HAP-1 (cell line): ENCODE measurements at regions not wholly inside any gene's neighbourhood (a gene's known extent, or its start where the extent isn't known, plus 50 kb on each side); places are given as distances from the start of the nearest gene placed in this dataset.
"Not testable (repeated sequence)": the region's sequence is repeated elsewhere in the genome, so short reads cannot be mapped to it uniquely, and the experiment has no call there.

Experiments
- DNase-seq, 2 experiments: peaks; one replicate each; pipeline ENCODE4 v3.0.0-alpha.2; 2016 to 2020; ENCODE audit warnings: low spot score in 2 of 2
- H3K27me3 ChIP-seq: fragments of 250-450 bp; sonication (Bioruptor Pico); 2 replicates; pipeline ENCODE4 v1.5.1; 2020; ENCODE audit warnings: low read depth, mild to moderate bottlenecking, moderate library complexity
- H3K36me3 ChIP-seq: fragments of 250-450 bp; sonication (Bioruptor Pico); replicated peaks from 2 replicates; pipeline ENCODE4 v1.5.1; 2020; ENCODE audit warnings: mild to moderate bottlenecking
- H3K4me1 ChIP-seq: fragments of 250-450 bp; sonication (Bioruptor Pico); 2 replicates; pipeline ENCODE4 v1.5.1; 2020; ENCODE audit warnings: mild to moderate bottlenecking
- H3K4me3 ChIP-seq: fragments of 250-450 bp; sonication (Bioruptor Pico); 2 replicates; pipeline ENCODE4 v1.5.1; 2020; ENCODE audit warnings: mild to moderate bottlenecking, moderate library complexity
- H3K9me3 ChIP-seq: fragments of 250-450 bp; sonication (Bioruptor Pico); 2 replicates; pipeline ENCODE4 v1.5.1; 2020; ENCODE audit warnings: mild to moderate bottlenecking, moderate library complexity
- in situ Hi-C: fragments of 300-500 bp; cut with MboI; formaldehyde crosslinking; loops from 3 replicates; pipeline ENCODE4 v1.14.3; 2020; ENCODE audit warnings: low sequenced_read_pairs, inconsistent platforms, mixed read lengths

- in situ Hi-C loops: no loop called here
- Histone ChIP-seq H3K4me3 (no peak overlapping the region), H3K9me3 (no peaks in the 10 kb centered on the region), H3K27me3 (peaks cover 6% of the 10 kb centered on the region; the same call in 1 of the 2 replicates), H3K4me1 (peaks cover 20% of the 10 kb centered on the region), H3K36me3 (no peaks in the 10 kb centered on the region)
- no peak for DNase-seq
Measured at GRCh38 chr4:1568855-1569460, 115.2 kb downstream of the FAM53A start.

GRCh38 chr4:1567808-1568581 lies 116.1 kb downstream of the FAM53A start:
- in situ Hi-C loops: no loop called here

GRCh38 chr4:1567519-1567807 lies 116.7 kb downstream of the FAM53A start:
- in situ Hi-C loops: no loop called here
- H3K4me3 ChIP-seq: no peak overlapping the region
- H3K9me3 ChIP-seq: no peaks in the 10 kb centered on the region
- no peak for DNase-seq
- peaks cover 8% of the 10 kb centered on the region; the same call in 1 of the 2 replicates for H3K27me3 ChIP-seq
- H3K36me3 ChIP-seq: no peaks in the 10 kb centered on the region
- peaks cover 15% of the 10 kb centered on the region for H3K4me1 ChIP-seq

More at GRCh38 chr4:1567808-1568581, 116.1 kb downstream of the FAM53A start:
- peaks cover 20% of the 10 kb centered on the region for H3K4me1 ChIP-seq
- no peaks in the 10 kb centered on the region for H3K36me3 ChIP-seq
- no peak overlapping the region for H3K4me3 ChIP-seq
- H3K9me3 ChIP-seq: no peaks in the 10 kb centered on the region
- peak; percentile 65 to 71 for DNase-seq
- peaks cover 7% of the 10 kb centered on the region; the same call in 1 of the 2 replicates for H3K27me3 ChIP-seq

GRCh38 chr4:1566838-1567518 lies 117.1 kb downstream of the FAM53A start:
- H3K4me1 ChIP-seq: peaks cover 11% of the 10 kb centered on the region
- no peaks in the 10 kb centered on the region for H3K9me3 ChIP-seq
- no peak overlapping the region for H3K4me3 ChIP-seq
- in situ Hi-C loops: no loop called here
- DNase-seq: no peak
- H3K36me3 ChIP-seq: no peaks in the 10 kb centered on the region
- H3K27me3 ChIP-seq: peaks cover 8% of the 10 kb centered on the region; the same call in 1 of the 2 replicates

GRCh38 chr4:1566301-1566837 lies 117.7 kb downstream of the FAM53A start:
- in situ Hi-C loops, H3K4me1 ChIP-seq: not testable (repeated sequence)
- DNase-seq: peak in 1 of 2 experiments; percentile 73

GRCh38 chr4:1565598-1566295 lies 118.4 kb downstream of the FAM53A start:
- H3K4me3 ChIP-seq: no peak overlapping the region
- H3K9me3 ChIP-seq: no peaks in the 10 kb centered on the region
- DNase-seq: no peak
- H3K4me1 ChIP-seq: peaks cover 8% of the 10 kb centered on the region
- no peaks in the 10 kb centered on the region for H3K36me3 ChIP-seq
- H3K27me3 ChIP-seq: peaks cover 8% of the 10 kb centered on the region; the same call in 1 of the 2 replicates
- in situ Hi-C loops: no loop called here

More at GRCh38 chr4:1566301-1566837, 117.7 kb downstream of the FAM53A start:
- not testable (repeated sequence) for H3K36me3 ChIP-seq, H3K27me3 ChIP-seq, H3K4me3 ChIP-seq, H3K9me3 ChIP-seq

GRCh38 chr4:1564535-1565375 lies 119.4 kb downstream of the FAM53A start:
- Histone ChIP-seq H3K4me3 (no peak overlapping the region), H3K36me3 (no peaks in the 10 kb centered on the region), H3K9me3 (no peaks in the 10 kb centered on the region), H3K27me3 (peaks cover 10% of the 10 kb centered on the region), H3K4me1 (peaks cover 8% of the 10 kb centered on the region)
- DNase-seq: no peak
- in situ Hi-C loops: no loop called here

GRCh38 chr4:1563768-1564485 lies 120.2 kb downstream of the FAM53A start:
- no peak overlapping the region for H3K4me3 ChIP-seq
- DNase-seq: no peak
- H3K9me3 ChIP-seq: no peaks in the 10 kb centered on the region
- peaks cover 18% of the 10 kb centered on the region for H3K27me3 ChIP-seq
- H3K4me1 ChIP-seq: peaks cover 8% of the 10 kb centered on the region
- no peaks in the 10 kb centered on the region for H3K36me3 ChIP-seq
- in situ Hi-C loops: no loop called here

GRCh38 chr4:1563241-1563640 lies 120.9 kb downstream of the FAM53A start:
- Histone ChIP-seq H3K36me3 (no peaks in the 10 kb centered on the region), H3K9me3 (no peaks in the 10 kb centered on the region), H3K4me3 (no peak overlapping the region), H3K4me1 (peaks cover 8% of the 10 kb centered on the region), H3K27me3 (peaks cover 18% of the 10 kb centered on the region)
- DNase-seq: no peak
- in situ Hi-C loops: no loop called here

GRCh38 chr4:1562771-1563170 lies 121.3 kb downstream of the FAM53A start:
- H3K9me3 ChIP-seq: no peaks in the 10 kb centered on the region
- H3K27me3 ChIP-seq: peaks cover 22% of the 10 kb centered on the region
- H3K4me1 ChIP-seq: peaks cover 4% of the 10 kb centered on the region
- in situ Hi-C loops: no loop called here
- no peak overlapping the region for H3K4me3 ChIP-seq
- no peak for DNase-seq
- H3K36me3 ChIP-seq: no peaks in the 10 kb centered on the region

- H3K36me3 ChIP-seq: no peaks in the 10 kb centered on the region
- DNase-seq: no peak
- H3K4me3 ChIP-seq: no peak overlapping the region
- no peaks in the 10 kb centered on the region for H3K9me3 ChIP-seq
- no peaks in the 10 kb centered on the region; the same call in 1 of the 2 replicates for H3K4me1 ChIP-seq
- H3K27me3 ChIP-seq: peaks cover 24% of the 10 kb centered on the region
- in situ Hi-C loops: no loop called here
Measured at GRCh38 chr4:1562371-1562770, 121.7 kb downstream of the FAM53A start.

- Histone ChIP-seq H3K4me3 (no peak overlapping the region), H3K9me3 (no peaks in the 10 kb centered on the region), H3K27me3 (peaks cover 33% of the 10 kb centered on the region), H3K36me3 (no peaks in the 10 kb centered on the region), H3K4me1 (no peaks in the 10 kb centered on the region)
- in situ Hi-C loops: no loop called here
- no peak for DNase-seq
Measured at GRCh38 chr4:1561286-1561990, 122.7 kb downstream of the FAM53A start.
